ENCODE measurements at regions not wholly inside any gene's neighbourhood (a gene's known extent, or its start where the extent isn't known, plus 50 kb on each side); places are given as distances from the start of the nearest gene placed in this dataset.
A peak's percentile ranks its signal among the peaks of the same experiment; 100 is the strongest.

DNA sequence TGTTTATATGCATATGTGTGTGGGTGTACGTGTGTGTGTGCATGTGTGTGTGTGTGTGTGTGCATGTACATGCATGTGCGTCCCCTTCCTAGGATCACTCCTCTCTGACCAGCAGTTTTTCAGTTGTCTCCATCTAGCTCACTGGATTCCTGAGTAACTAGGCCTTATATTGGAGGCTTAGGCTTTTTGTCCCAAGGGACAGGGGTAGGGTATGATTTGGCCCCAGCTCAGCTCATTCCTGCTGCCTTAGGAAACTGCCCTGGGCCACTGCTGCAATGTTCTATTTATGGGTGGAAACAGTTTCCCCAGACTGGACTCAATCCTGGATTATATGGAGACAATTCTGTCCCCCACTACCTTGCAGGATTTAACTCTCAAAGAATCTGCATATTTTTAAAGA, 68.8 kb upstream of the SDK1 start:
- Mint-ChIP-seq H3K27me3 (peaks cover 0 to 9% (median 2%) of the 10 kb centered on the region in 5 donors), H3K4me3 (no peak overlapping the region), H3K9me3 (peaks cover 0 to 25% (median 12%) of the 10 kb centered on the region in 9 donors), H3K36me3 (peaks cover 2 to 11% (median 9%) of the 10 kb centered on the region in 3 donors), H3K27ac (no peak overlapping the region), H3K4me1 (peaks cover 0 to 16% (median 6%) of the 10 kb centered on the region in 4 donors)
- no peak for DNase-seq
- no peak for ATAC-seq
- POLR2A ChIA-PET, result interaction anchor here (0.7 kb wide), 1 partner anchor 1127 kb away, joined by 4 read pairs; no protein-coding TSS in a partner anchor

DNA sequence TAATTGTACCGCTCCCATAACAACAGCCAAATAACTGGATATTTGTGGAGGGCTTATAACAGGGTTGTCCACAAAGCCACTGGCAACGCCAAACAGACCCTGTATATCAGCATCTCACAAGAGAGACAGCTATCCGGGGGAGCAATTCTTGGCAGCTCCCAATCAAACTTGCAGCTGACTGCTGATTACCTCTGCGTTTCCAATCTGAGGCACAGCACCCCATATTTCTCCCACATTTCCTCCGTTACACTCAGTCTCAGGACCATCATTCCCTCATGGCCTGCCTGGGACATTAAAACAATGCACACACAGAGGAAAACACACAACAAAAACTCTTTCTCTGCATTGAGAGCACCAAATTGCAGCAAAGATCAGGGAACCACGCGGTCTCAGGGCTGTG, 67.8 kb upstream of the SDK1 start:
- no peak for DNase-seq
- peaks cover 0 to 10% (median 2%) of the 10 kb centered on the region in 4 donors for H3K4me1 Mint-ChIP-seq

DNA sequence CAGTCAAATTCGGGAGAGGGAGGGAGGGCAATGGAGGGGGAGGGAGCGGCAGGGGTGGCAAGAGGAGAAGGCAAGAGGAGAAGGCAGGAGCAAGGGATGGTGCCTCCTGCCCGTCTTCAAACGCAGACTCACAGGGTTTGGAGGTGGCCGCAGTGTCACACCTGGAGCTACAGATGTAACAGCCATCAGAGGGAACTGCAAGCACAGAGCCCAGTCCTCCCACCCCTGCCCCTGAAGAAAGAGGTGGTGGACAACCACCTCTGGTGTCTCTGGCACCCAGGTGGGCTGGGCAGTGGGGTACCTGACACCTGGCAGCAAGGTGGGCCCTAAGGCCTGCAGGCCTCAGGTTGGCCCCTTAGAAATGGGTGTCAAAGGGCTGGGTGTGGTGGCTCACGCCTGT, 67.0 kb upstream of the SDK1 start:
- no peak overlapping the region for H3K4me3 Mint-ChIP-seq
- no peak overlapping the region for H3K27ac Mint-ChIP-seq
- peaks cover 0 to 9% (median 2%) of the 10 kb centered on the region in 5 donors for H3K27me3 Mint-ChIP-seq
- DNase-seq (no peak), ATAC-seq (no peak)
- H3K36me3 Mint-ChIP-seq, result peaks cover 2 to 11% (median 9%) of the 10 kb centered on the region in 3 donors
- peaks cover 0 to 26% (median 12%) of the 10 kb centered on the region in 9 donors for H3K9me3 Mint-ChIP-seq
- POLR2A ChIA-PET, result interaction anchor here (0.9 kb wide), 1 partner anchor 15 kb away, joined by 4 read pairs; no protein-coding TSS in a partner anchor
- H3K4me1 Mint-ChIP-seq, result peaks cover 0 to 5% (median 0%) of the 10 kb centered on the region in 4 donors

More for the DNA sequence above, 67.8 kb upstream of the SDK1 start:
- no peak overlapping the region for H3K4me3 Mint-ChIP-seq
- POLR2A ChIA-PET, result interaction anchor here (0.9 kb wide), 1 partner anchor 15 kb away, joined by 4 read pairs; no protein-coding TSS in a partner anchor
- peak overlapping the region in 1 of 10 donors; percentile 65 for H3K27ac Mint-ChIP-seq
- H3K36me3 Mint-ChIP-seq, result peaks cover 2 to 11% (median 9%) of the 10 kb centered on the region in 3 donors
- H3K27me3 Mint-ChIP-seq, result peaks cover 0 to 9% (median 2%) of the 10 kb centered on the region in 5 donors
- no peak for ATAC-seq
- H3K9me3 Mint-ChIP-seq, result peaks cover 0 to 26% (median 12%) of the 10 kb centered on the region in 9 donors

DNA sequence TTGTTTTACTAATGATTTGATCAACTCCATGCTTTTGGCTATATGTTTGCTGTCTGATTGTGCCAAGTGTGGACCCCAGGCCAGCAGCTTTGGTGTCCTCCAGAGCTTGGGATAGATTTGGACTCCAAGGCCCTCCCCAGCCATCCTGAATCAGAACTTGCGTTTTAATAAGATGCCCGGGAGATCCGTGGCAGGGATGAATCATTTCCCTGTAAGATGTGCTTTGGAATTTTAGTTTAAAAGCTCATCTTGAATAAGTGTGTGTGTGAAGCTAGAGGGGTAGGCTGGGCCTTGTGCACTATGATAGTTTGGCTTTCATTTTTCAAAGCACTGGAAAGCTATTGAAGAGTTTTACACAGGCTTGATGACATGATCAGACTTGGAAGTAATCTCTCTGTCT, 66.2 kb upstream of the SDK1 start:
- Mint-ChIP-seq H3K4me3 (no peak overlapping the region), H3K4me1 (no peaks in the 10 kb centered on the region), H3K9me3 (peaks cover 0 to 26% (median 12%) of the 10 kb centered on the region in 9 donors), H3K27me3 (peaks cover 0 to 9% (median 2%) of the 10 kb centered on the region in 5 donors), H3K36me3 (peaks cover 2 to 11% (median 9%) of the 10 kb centered on the region in 3 donors), H3K27ac (no peak overlapping the region)
- POLR2A ChIA-PET, result no interaction called here
- no peak for DNase-seq
- no peak for ATAC-seq

DNA sequence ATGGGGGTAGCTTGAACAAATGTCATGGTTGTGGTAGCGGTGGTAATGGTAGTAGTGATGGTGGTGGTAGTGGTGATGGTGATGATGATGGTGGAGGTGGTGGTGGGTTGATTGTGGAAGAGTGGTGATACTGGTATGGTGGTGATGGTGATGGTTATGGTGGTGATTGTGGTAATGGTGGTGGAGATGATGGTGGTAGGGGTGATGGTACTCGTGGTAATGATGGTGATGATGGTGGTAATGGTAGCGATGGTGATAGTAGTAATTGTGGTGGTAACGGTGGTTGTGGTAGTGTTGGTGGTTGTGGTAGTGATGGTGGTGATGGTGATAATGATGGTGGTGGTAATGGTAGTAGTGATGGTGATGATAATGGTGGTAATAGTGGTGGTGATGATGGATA, 65.7 kb upstream of the SDK1 start:
- H3K27me3 Mint-ChIP-seq, result peaks cover 0 to 9% (median 2%) of the 10 kb centered on the region in 5 donors
- H3K9me3 Mint-ChIP-seq, result peaks cover 0 to 26% (median 12%) of the 10 kb centered on the region in 9 donors
- ATAC-seq (no peak), DNase-seq (no peak)
- peak overlapping the region in 1 of 10 donors; percentile 6 for H3K4me3 Mint-ChIP-seq
- peak overlapping the region in 1 of 10 donors; percentile 46 for H3K27ac Mint-ChIP-seq
- no peaks in the 10 kb centered on the region for H3K4me1 Mint-ChIP-seq
- POLR2A ChIA-PET, result no interaction called here
- H3K36me3 Mint-ChIP-seq, result peaks cover 2 to 11% (median 9%) of the 10 kb centered on the region in 3 donors

DNA sequence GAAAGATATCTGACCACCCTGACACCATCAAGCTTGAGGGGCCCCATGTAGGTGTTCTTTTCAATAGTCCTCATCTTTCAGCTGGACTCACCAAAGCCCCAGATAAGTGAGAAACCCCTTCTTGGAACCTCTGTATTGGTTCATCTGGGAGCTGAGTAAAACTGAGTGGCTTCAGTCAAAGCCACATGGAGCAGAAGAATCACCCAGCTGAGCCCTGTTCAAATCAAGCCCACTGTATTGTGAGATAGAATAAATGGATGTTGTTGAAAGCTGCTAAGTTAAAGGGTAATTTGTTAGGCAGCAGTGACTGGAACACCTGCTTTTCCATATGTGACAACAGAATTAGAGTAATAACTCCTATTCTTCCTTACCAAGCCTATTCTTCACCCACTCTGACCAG, 64.8 kb upstream of the SDK1 start:
- Mint-ChIP-seq H3K27me3 (peaks cover 0 to 9% (median 2%) of the 10 kb centered on the region in 5 donors), H3K36me3 (peaks cover 2 to 11% (median 9%) of the 10 kb centered on the region in 3 donors), H3K9me3 (peaks cover 0 to 26% (median 12%) of the 10 kb centered on the region in 9 donors), H3K4me3 (no peak overlapping the region), H3K4me1 (no peaks in the 10 kb centered on the region), H3K27ac (no peak overlapping the region)
- DNase-seq (no peak), ATAC-seq (no peak)
- POLR2A ChIA-PET, result no interaction called here

DNA sequence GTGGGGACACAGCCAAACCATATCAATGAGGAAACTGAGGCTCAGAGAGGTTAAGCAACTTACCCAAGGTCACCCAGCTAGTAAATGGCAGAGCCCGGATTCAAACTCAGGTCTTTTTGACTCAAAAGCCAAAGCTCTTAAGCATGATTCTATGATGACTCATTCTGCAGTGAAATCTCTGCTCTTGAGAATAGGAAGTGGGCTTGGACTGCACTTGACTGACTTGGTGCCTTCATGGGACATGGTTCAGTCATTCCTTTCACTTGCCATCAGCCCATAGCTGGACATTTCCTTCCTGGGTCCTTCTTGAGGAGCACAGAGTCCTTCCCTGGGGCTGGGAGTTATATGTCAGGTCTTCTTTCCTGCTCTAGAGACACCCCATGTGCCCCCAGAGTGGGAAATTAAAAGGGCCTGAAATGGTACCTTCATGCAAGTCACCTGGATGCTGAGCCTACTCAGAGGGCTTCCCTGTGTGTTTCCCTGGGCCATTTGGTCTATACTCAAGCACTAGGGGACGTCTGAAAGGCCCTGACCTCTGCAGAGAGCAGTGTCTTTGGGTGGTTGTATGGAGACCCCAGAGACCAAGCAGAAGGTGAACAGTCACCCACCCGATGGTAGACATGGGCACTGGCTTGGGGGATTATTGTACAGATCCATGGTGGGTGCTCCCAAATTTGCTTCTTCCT, 62.4 kb upstream of the SDK1 start:
- POLR2A ChIA-PET, result no interaction called here
- no peak for ATAC-seq

DNA sequence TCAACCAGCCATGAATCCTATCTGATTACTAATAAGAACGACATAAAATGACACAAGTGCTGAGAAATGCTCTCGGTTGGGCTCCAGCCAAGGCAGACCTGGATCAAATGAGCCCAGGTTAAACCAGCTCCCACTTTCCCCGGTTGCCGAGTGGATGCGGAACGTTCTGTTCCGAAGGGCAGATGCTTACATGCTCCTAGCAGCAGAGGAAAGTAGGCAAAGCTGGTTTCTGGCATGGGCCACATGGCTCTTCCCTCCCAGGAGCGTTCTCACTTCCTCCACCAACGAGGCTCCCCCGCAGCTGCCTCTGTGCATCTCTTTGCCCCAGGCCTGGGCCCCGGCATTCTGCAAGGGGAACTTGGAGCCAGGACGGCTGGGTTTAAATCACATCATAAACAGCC, 61.8 kb upstream of the SDK1 start:
- Mint-ChIP-seq H3K4me1 (no peaks in the 10 kb centered on the region), H3K4me3 (no peak overlapping the region), H3K27me3 (peaks cover 0 to 9% (median 2%) of the 10 kb centered on the region in 5 donors), H3K27ac (peak overlapping the region in 1 of 10 donors; percentile 35), H3K36me3 (peaks cover 2 to 11% (median 9%) of the 10 kb centered on the region in 3 donors), H3K9me3 (peaks cover 0 to 26% (median 12%) of the 10 kb centered on the region in 9 donors)
- ATAC-seq (no peak), DNase-seq (no peak)
- POLR2A ChIA-PET, result no interaction called here

More for the DNA sequence above, 62.4 kb upstream of the SDK1 start:
- no peak for DNase-seq
- H3K4me3 Mint-ChIP-seq, result no peak overlapping the region
- H3K27ac Mint-ChIP-seq, result no peak overlapping the region
- peaks cover 0 to 26% (median 12%) of the 10 kb centered on the region in 9 donors for H3K9me3 Mint-ChIP-seq
- H3K36me3 Mint-ChIP-seq, result peaks cover 2 to 11% (median 9%) of the 10 kb centered on the region in 3 donors
- no peaks in the 10 kb centered on the region for H3K4me1 Mint-ChIP-seq
- H3K27me3 Mint-ChIP-seq, result peaks cover 0 to 9% (median 2%) of the 10 kb centered on the region in 5 donors

DNA sequence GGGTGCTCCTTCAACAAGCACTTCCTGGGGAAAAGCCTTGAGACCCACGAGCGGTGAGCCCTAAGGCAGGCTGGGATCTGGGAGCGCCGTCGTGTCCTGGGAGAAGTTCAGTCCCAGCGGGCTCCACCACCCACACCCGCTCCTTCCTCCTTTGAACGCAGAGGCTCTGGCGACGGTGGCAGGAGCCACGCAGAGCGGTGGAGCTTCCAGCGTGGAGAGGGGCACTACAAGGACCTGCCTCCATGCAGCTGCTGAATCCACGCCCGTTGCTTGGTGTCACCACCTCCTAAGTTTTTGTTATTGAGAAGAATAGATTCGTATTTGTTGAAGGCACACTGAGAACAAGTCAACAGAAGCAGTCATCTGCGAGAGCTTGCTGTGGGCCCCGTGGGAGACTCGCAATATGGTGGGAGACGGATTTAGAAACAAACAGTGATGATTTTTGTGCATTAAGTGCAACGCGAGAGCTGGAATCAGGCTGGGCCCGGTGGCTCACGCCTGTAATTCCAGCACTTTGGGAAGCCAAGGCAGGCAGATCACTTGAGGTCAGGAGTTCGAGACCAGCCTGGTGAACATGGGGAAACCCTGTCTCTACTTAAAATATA, 60.1 kb upstream of the SDK1 start:
- Mint-ChIP-seq H3K36me3 (peaks cover 0 to 4% (median 3%) of the 10 kb centered on the region in 3 donors), H3K27ac (peak overlapping the region in 1 of 10 donors; percentile 24), H3K27me3 (no peaks in the 10 kb centered on the region), H3K9me3 (peaks cover 0 to 14% (median 1%) of the 10 kb centered on the region in 9 donors), H3K4me3 (no peak overlapping the region), H3K4me1 (no peaks in the 10 kb centered on the region)
- no peak for ATAC-seq
- DNase-seq, result no peak
- POLR2A ChIA-PET, result no interaction called here

DNA sequence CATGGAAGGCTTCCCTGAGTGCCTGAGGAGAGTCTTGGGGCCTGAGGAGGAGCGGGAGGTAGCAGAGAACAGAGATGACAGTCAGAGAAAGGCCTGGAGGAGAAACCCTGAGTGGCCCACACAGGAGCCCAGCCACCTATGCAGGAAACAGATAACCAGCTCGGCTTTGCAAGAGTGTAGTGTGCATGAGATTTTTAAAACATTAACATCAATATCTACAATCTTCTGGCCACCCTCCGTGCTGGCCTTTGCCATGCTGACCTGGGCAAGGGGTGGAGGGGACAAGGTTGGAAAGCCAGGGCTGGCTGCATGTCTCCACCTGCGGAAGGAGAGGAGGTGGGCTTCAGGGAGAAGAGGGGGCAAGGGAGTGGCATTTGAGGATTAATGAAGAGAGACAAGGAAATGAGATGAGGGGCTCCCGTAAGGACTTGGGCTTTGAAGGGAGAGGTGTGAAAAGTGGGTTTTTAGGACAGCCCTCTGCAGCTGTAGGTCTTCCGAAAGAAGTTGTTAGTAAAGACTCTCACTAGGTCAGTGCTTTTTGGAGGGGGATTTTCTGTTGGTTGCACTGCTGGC, 59.3 kb upstream of the SDK1 start:
- ATAC-seq (no peak), DNase-seq (no peak)
- POLR2A ChIA-PET, result no interaction called here
- Mint-ChIP-seq H3K4me3 (no peak overlapping the region), H3K27me3 (no peaks in the 10 kb centered on the region), H3K36me3 (peaks cover 0 to 8% (median 0%) of the 10 kb centered on the region in 3 donors), H3K27ac (peak overlapping the region in 1 of 10 donors; percentile 50), H3K9me3 (peaks cover 0 to 12% (median 0%) of the 10 kb centered on the region in 9 donors), H3K4me1 (no peaks in the 10 kb centered on the region)

DNA sequence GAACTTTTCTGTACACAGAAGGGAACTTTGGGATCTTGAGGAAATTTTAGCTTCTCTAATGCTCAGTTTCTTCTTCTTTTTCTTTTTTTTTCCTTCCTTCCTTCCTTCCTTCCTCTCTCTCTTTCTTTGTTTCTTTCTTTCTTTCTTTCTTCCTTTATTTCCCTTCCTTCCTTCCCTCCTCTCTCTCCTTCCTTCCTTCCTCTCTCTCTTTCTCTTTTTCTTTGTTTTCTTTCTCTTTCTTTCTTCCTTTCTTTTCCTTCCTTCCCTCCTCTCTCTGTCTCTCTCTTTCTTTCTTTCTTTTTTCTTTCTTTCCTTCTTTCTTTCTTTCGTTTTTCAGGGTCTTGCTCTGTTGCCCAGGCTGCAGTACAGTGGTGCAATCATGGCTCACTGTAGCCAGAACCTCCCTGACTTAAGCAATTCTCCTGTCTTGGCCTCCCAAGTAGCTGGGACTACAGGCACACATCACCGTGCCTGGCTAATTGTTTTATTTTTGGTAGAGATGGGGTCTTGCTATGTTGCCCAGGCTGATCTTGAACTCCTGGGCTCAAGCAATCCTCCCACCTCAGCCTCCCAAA, 58.6 kb upstream of the SDK1 start:
- H3K36me3 Mint-ChIP-seq, result peaks cover 0 to 12% (median 0%) of the 10 kb centered on the region in 3 donors
- no peak for DNase-seq
- no peaks in the 10 kb centered on the region for H3K4me1 Mint-ChIP-seq
- H3K9me3 Mint-ChIP-seq, result peaks cover 0 to 11% (median 0%) of the 10 kb centered on the region in 9 donors
- H3K27me3 Mint-ChIP-seq, result no peaks in the 10 kb centered on the region
- POLR2A ChIA-PET, result no interaction called here
- H3K27ac Mint-ChIP-seq, result peak overlapping the region in 1 of 10 donors; percentile 58
- no peak overlapping the region for H3K4me3 Mint-ChIP-seq
- ATAC-seq, result no peak

DNA sequence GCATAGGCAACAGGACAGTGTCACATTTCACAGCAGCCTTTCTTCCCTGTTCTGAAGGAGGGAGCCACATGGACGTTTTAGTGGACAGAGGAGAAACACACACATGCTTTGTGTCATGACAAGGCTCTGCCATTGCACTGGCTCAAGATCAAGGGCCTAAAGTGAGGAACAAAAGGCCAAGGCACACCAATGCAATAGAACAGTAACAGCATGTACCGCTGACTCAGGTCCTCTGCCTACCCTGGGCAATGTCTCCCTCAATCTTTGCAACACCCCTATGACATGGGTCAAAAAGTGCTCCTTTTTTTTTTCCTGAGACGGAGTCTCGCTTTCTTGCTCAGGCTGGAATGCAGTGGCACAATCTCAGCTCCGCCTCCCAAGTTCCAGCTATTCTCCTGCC, 57.8 kb upstream of the SDK1 start:
- H3K4me3 Mint-ChIP-seq, result no peak overlapping the region
- H3K9me3 Mint-ChIP-seq, result peaks cover 0 to 11% (median 0%) of the 10 kb centered on the region in 9 donors
- H3K4me1 Mint-ChIP-seq, result no peaks in the 10 kb centered on the region
- peaks cover 0 to 12% (median 0%) of the 10 kb centered on the region in 3 donors for H3K36me3 Mint-ChIP-seq
- ATAC-seq (no peak), DNase-seq (no peak)
- no peaks in the 10 kb centered on the region for H3K27me3 Mint-ChIP-seq
- H3K27ac Mint-ChIP-seq, result no peak overlapping the region
- POLR2A ChIA-PET, result no interaction called here
